HepG2 (cell line): ENCODE measurements at regions not wholly inside any gene's neighbourhood (a gene's known extent, or its start where the extent isn't known, plus 50 kb on each side); places are given as distances from the start of the nearest gene placed in this dataset.

ENCODE experiments used
- ATAC-seq: fragments of 200-7000 bp; cut with Tn5 transposase; 3 replicates; pipeline ENCODE4 v1.9.1; 2020; ENCODE audit warnings: mild to moderate bottlenecking, moderate library complexity
- BruUV-seq: library from RNA; stranded (reverse); fragments of 400-500 nt; replicated peaks from 2 replicates; lab custom pipeline; 2021; lab: Mats Ljungman, UMichigan
- CTCF ChIA-PET: fragments of 300-600 bp; formaldehyde crosslinking; extraction: SDS; loops from one replicate; lab custom pipeline; 2021; ENCODE audit warnings: low total read pairs, inconsistent platforms, low intra/inter-chr PET ratio; lab: Yijun Ruan, JAX
- POLR2A ChIA-PET: fragments of 350-600 bp; sonication (Branson Sonifier 250); formaldehyde crosslinking; loops from one replicate; lab custom pipeline; 2020; ENCODE audit warnings: antibody characterized with exemption, inconsistent platforms; lab: Yijun Ruan, JAX
- DNase-seq: peaks from one replicate; pipeline ENCODE4 v3.0.0-alpha.2; 2015; ENCODE audit warnings: low spot score
- FAIRE-seq: peaks from 3 replicates; lab custom pipeline; 2011; peaks lifted over from hg19 to GRCh38; lab: Jason Lieb, UNC
- H2AFZ ChIP-seq: one replicate; pipeline ENCODE4 v1.6.1; 2011; ENCODE audit warnings: low read length, inconsistent platforms
- H3K27ac ChIP-seq: fragments of 300-600 bp; 3 replicates; pipeline ENCODE4 v1.8.0; 2011; ENCODE audit warnings: mixed run types, mild to moderate bottlenecking, mixed read lengths, low read length, inconsistent platforms; ENCODE audit not compliant: insufficient read depth; ENCODE audit errors: extremely low read length
- H3K27me3 ChIP-seq, 2 experiments: fragments of 200-600 bp in 1 of 2; 2 replicates in 1 of 2; 3 replicates in 1 of 2; pipeline versions ENCODE4 v1.6.0 to v1.8.0; 2011; ENCODE audit warnings: low read length in 2 of 2, mild to moderate bottlenecking in 2 of 2, moderate library complexity in 2 of 2, inconsistent platforms in 1 of 2; ENCODE audit not compliant: insufficient read depth in 2 of 2, control insufficient read depth in 1 of 2
- H3K36me3 ChIP-seq, 2 experiments: fragments of 200-600 bp in 1 of 2; replicated peaks in 1 of 2; 2 replicates in 1 of 2; 3 replicates in 1 of 2; pipeline versions ENCODE4 v1.5.1 to v1.8.0; 2011; ENCODE audit warnings: low read length in 2 of 2, inconsistent platforms in 1 of 2; ENCODE audit not compliant: insufficient read depth in 2 of 2, control insufficient read depth in 1 of 2
- H3K4me1 ChIP-seq: 2 replicates; pipeline ENCODE4 v1.5.1; 2012; ENCODE audit warnings: low read length, inconsistent platforms; ENCODE audit not compliant: insufficient read depth
- H3K4me2 ChIP-seq: 2 replicates; pipeline ENCODE4 v1.6.0; 2011; ENCODE audit warnings: low read depth, low read length, inconsistent platforms
- H3K4me3 ChIP-seq, 3 experiments: fragments of 200-600 bp in 1 of 3; sonication (generic), shearing (Covaris generic) in 1 of 3; replicated peaks in 1 of 3; 2 replicates each; pipeline ENCODE4 v1.5.1; 2011 to 2016; ENCODE audit warnings: low read length in 3 of 3, inconsistent platforms in 2 of 3, low read depth in 2 of 3, mild to moderate bottlenecking in 2 of 3, control low read depth in 1 of 3, mixed read lengths in 1 of 3; ENCODE audit not compliant: insufficient read depth in 1 of 3
- H3K79me2 ChIP-seq: one replicate; pipeline ENCODE4 v1.6.1; 2011; ENCODE audit warnings: low read length, inconsistent platforms; ENCODE audit not compliant: insufficient read depth
- H3K9ac ChIP-seq: 2 replicates; pipeline ENCODE4 v1.6.0; 2011; ENCODE audit warnings: mild to moderate bottlenecking, low read depth, low read length, inconsistent platforms; ENCODE audit not compliant: insufficient read depth
- H3K9me3 ChIP-seq: 2 replicates; pipeline ENCODE4 v1.5.1; 2012; ENCODE audit warnings: mild to moderate bottlenecking, low read length
- H4K20me1 ChIP-seq: 2 replicates; pipeline ENCODE4 v1.6.0; 2011; ENCODE audit warnings: inconsistent platforms, mild to moderate bottlenecking, low read length, moderate library complexity; ENCODE audit not compliant: insufficient read depth
- AHR ChIP-seq: IDR thresholded peaks from 2 replicates; pipeline ENCODE4 v1.6.1; 2018; ENCODE audit warnings: missing genetic modification reagents, missing compliant biosample characterization
- FOSL2 ChIP-seq: sonication (generic); formaldehyde crosslinking; IDR thresholded peaks from 2 replicates; pipeline ENCODE4 v1.4.0; 2020; ENCODE audit warnings: missing genetic modification reagents
- FOXK1 ChIP-seq: sonication (generic); formaldehyde crosslinking; IDR thresholded peaks from 2 replicates; pipeline ENCODE4 v1.4.0; 2020; ENCODE audit warnings: low read depth, missing genetic modification reagents, borderline replicate concordance
- NCOR1 ChIP-seq: fragments of 200-600 bp; sonication (generic); IDR thresholded peaks from 2 replicates; pipeline ENCODE4 v1.7.0; 2017; ENCODE audit warnings: antibody characterized with exemption, low read length, borderline replicate concordance
- RBM22 ChIP-seq: fragments of 200-400 bp; formaldehyde crosslinking; optimal IDR thresholded peaks from 2 replicates; pipeline ENCODE3; 2017; ENCODE audit warnings: mild to moderate bottlenecking, low read length, moderate library complexity
- RFX5 ChIP-seq: IDR thresholded peaks from 2 replicates; pipeline ENCODE4 v1.6.1; 2011; ENCODE audit warnings: low read depth, low read length, improper control_type of control experiment
- SATB2 ChIP-seq: sonication (generic); formaldehyde crosslinking; IDR thresholded peaks from 2 replicates; pipeline ENCODE4 v1.5.0; 2020; ENCODE audit warnings: missing genetic modification reagents
- XRCC5 ChIP-seq: fragments of 200-400 bp; formaldehyde crosslinking; optimal IDR thresholded peaks from 2 replicates; pipeline ENCODE3; 2017; ENCODE audit warnings: mild to moderate bottlenecking, low read length
- ZNF496 ChIP-seq: sonication (generic); formaldehyde crosslinking; IDR thresholded peaks from 2 replicates; pipeline ENCODE4 v1.8.1; 2023; ENCODE audit warnings: mild to moderate bottlenecking, moderate library complexity, missing genetic modification reagents; ENCODE audit not compliant: insufficient replicate concordance
- ZNF607 ChIP-seq: sonication (generic); formaldehyde crosslinking; IDR thresholded peaks from 2 replicates; pipeline ENCODE4 v1.5.1; 2020; ENCODE audit warnings: missing genetic modification reagents, mild to moderate bottlenecking, borderline replicate concordance
- ZNF644 ChIP-seq: IDR thresholded peaks from 2 replicates; pipeline ENCODE4 v1.6.1; 2016; ENCODE audit warnings: low read depth
- ZSCAN21 ChIP-seq: sonication (generic); formaldehyde crosslinking; IDR thresholded peaks from 2 replicates; pipeline ENCODE4 v1.8.0; 2022; ENCODE audit warnings: mild to moderate bottlenecking, missing genetic modification reagents, moderate library complexity, borderline replicate concordance
- WGBS: methylation state at CpG from one replicate; pipeline ENCODE4 v1.1.6; 2017; ENCODE audit warnings: low lambda C conversion rate; 5-methylcytosine and 5-hydroxymethylcytosine counted together
- in situ Hi-C: cut with HindIII; loops from 2 replicates; pipeline ENCODE4 v1.10.0; 2017; ENCODE audit warnings: low pct_unique_long_range_greater_than_20kb; ENCODE audit not compliant: extremely low pct_ligation_motif_present
- intact Hi-C: fragments of 100-400 bp; cut with micrococcal nuclease; formaldehyde crosslinking; loops from one replicate; pipeline ENCODE4 v1.10.0; 2022; ENCODE audit not compliant: unreplicated experiment
- TF ChIP-seq, protein P1 (sequence below): sonication (generic); formaldehyde crosslinking; IDR thresholded peaks from 2 replicates; pipeline ENCODE4 v1.8.1; 2023; ENCODE audit warnings: mild to moderate bottlenecking, missing genetic modification reagents, borderline replicate concordance

DNA sequence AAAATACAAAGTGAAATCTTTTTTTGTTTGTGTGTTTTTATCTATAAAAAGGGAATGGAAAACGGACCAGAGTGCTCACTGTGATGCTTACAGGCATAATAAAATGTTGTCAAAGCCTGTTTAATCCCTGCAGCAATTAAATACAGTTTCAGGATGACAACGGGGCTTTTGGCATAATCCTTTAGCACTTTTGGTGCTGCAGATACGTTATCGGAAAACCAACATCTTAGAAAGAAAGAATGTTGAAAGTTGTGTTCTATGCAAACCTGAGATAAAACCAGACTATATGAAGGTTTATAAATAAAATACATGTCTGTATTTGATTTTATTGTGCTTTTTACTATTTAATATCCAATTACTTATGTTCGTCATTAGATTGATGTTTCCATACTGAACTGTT, 307.4 kb upstream of the DAB2 start (continued):
- TF ChIP-seq FOSL2 (CRISPR knock-in tag) (no peak), AHR (CRISPR knock-in tag) (no peak), ZNF607 (no peak), ZSCAN21 (no peak)
- TF ChIP-seq, protein P1, sequence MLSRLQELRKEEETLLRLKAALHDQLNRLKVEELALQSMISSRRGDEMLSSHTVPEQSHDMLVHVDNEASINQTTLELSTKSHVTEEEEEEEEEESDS = no peak

DNA sequence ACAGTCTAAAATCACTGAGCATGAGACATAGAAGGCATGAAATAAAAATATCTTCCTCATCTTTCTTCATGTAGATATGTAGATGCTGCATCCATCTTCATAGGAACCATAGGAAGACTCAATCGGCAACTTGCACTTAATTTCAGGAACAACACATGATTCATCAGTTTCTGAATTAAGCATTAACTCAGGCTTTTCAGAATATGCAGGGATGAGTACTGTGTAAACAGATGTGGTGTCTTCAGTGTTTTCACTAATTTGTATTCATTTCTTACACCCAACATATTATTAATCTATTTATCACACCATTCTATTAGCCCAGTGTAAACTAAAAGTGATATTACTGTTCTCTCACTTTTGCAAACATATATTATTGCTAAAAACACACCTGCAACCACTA, 305.9 kb upstream of the DAB2 start:
- BruUV-seq = no TSS peak
- Histone ChIP-seq H2AFZ (no peak overlapping the region), H3K9me3 (no peaks in the 10 kb centered on the region), H3K9ac (no peak overlapping the region), H3K4me2 (no peak overlapping the region), H4K20me1 (no peaks in the 10 kb centered on the region), H3K4me1 (no peaks in the 10 kb centered on the region), H3K27ac (no peak overlapping the region), H3K27me3 (no peaks in the 10 kb centered on the region), H3K79me2 (no peaks in the 10 kb centered on the region), H3K4me3 (no peak overlapping the region), H3K36me3 (no peaks in the 10 kb centered on the region)
- no peak for ATAC-seq
- WGBS = 47% methylated on average over 1 of the region's 1 CpG
- DNase-seq = no peak
- POLR2A ChIA-PET = no interaction called here
- FAIRE-seq = no peak
- CTCF ChIA-PET = no interaction called here
- in situ Hi-C loops (no loop called here), intact Hi-C loops (no loop called here)
- TF ChIP-seq ZNF496 (CRISPR knock-in tag) (no peak), ZNF644 (CRISPR knock-in tag) (no peak), FOXK1 (CRISPR knock-in tag) (no peak), RBM22 (no peak), SATB2 (CRISPR knock-in tag) (no peak), RFX5 (no peak), NCOR1 (no peak), XRCC5 (no peak)
